EH (cell line): ENCODE measurements at regions not wholly inside any gene's neighbourhood (a gene's known extent, or its start where the extent isn't known, plus 50 kb on each side); places are given as distances from the start of the nearest gene placed in this dataset.

Source experiments
- DNase-seq: peaks from one replicate; pipeline ENCODE4 v3.0.0-alpha.2; 2015; ENCODE audit warnings: low read depth

- DNase-seq: no peak
Observed at GRCh38 chr1:104830534-104830933, 1080.8 kb downstream of the AMY1C start.

- DNase-seq: no peak
Observed at GRCh38 chr1:104852151-104852550, 1102.5 kb downstream of the AMY1C start.

- DNase-seq: no peak
Observed at GRCh38 chr1:104853276-104853675, 1103.6 kb downstream of the AMY1C start.

GRCh38 chr1:104854529-104854928, 1104.8 kb downstream of the AMY1C start:
- DNase-seq: no peak

- DNase-seq: no peak
Observed at GRCh38 chr1:104855550-104855949, 1105.9 kb downstream of the AMY1C start.

- no peak for DNase-seq
Observed at GRCh38 chr1:104856091-104856490, 1106.4 kb downstream of the AMY1C start.

- no peak for DNase-seq
Observed at GRCh38 chr1:104856518-104856917, 1106.8 kb downstream of the AMY1C start.

GRCh38 chr1:104868794-104869193, 1119.1 kb downstream of the AMY1C start:
- no peak for DNase-seq

GRCh38 chr1:104874044-104874443, 1124.3 kb downstream of the AMY1C start:
- DNase-seq: no peak

- DNase-seq: no peak
Observed at GRCh38 chr1:104878203-104878909, 1128.7 kb downstream of the AMY1C start.

- no peak for DNase-seq
Observed at GRCh38 chr1:104884939-104885338, 1135.2 kb downstream of the AMY1C start.

- DNase-seq: no peak
Observed at GRCh38 chr1:104905322-104905721, 1155.6 kb downstream of the AMY1C start.

GRCh38 chr1:104906141-104906540, 1156.4 kb downstream of the AMY1C start:
- no peak for DNase-seq

GRCh38 chr1:104919188-104919587, 1169.5 kb downstream of the AMY1C start:
- no peak for DNase-seq

- no peak for DNase-seq
Observed at GRCh38 chr1:104921525-104921924, 1171.8 kb downstream of the AMY1C start.

GRCh38 chr1:104923075-104923474, 1173.4 kb downstream of the AMY1C start:
- no peak for DNase-seq

- no peak for DNase-seq
Observed at GRCh38 chr1:104929280-104929679, 1179.6 kb downstream of the AMY1C start.

- DNase-seq: no peak
Observed at GRCh38 chr1:104932030-104932915, 1182.6 kb downstream of the AMY1C start.

GRCh38 chr1:104932949-104933679, 1183.4 kb downstream of the AMY1C start:
- DNase-seq: no peak

- no peak for DNase-seq
Observed at GRCh38 chr1:104933846-104934245, 1184.1 kb downstream of the AMY1C start.

GRCh38 chr1:104945406-104945805, 1195.7 kb downstream of the AMY1C start:
- DNase-seq: no peak

- DNase-seq: no peak
Observed at GRCh38 chr1:104946558-104947210, 1197.0 kb downstream of the AMY1C start.
